Epithelial cell of prostate (primary cell): ENCODE measurements at regions not wholly inside any gene's neighbourhood (a gene's known extent, or its start where the extent isn't known, plus 50 kb on each side); places are given as distances from the start of the nearest gene placed in this dataset.
A peak's percentile ranks its signal among the peaks of the same experiment; 100 is the strongest.

Experiments
- DNase-seq: peaks from one replicate; pipeline ENCODE4 v3.0.0-alpha.2; 2011; ENCODE audit warnings: low read depth, low spot score
- H3K27ac ChIP-seq: fragments of 450-650 bp; 2 replicates; pipeline ENCODE4 v1.5.1; 2017; ENCODE audit warnings: mild to moderate bottlenecking

DNA sequence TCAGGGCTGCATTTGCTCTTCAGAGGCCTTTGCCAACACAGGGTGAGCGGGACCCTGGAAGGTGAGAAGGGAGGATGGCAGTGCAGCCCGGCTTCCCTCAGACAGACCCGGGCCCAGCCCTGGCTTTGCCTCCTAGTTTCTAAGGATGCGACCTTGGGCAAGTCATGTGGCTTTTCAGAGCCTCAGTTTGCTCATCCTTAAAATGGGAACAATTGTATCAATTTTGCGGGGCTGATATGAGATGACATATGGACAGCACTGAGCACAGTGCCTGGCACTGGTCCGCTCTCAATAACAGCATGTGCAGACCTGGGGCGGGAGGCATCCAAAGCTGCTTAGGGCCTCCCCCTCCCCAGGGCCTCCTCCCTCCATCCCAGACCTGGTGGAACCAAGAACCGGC is 74.7 kb upstream of the THY1 start:
- H3K27ac ChIP-seq, result no peak overlapping the region
- no peak for DNase-seq

DNA sequence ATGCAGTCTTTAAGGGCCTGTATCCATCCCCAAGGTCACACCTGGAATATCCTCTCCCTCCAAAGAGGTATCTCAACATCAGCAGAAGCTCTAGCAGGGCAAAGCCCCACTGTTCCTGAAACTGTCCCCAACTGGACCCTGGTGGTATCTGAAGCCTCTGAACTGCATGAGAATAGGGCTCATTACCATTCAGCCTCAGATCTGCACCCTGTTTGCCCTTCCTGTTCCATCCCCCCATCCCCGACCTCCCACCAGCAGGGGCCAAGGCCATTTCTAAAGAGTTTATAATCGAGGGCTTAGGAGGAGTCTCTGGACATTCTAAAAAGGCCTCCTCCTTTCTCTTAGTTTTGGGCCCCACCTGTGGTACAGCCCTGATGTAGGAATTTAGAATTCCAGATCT is 74.0 kb upstream of the THY1 start:
- DNase-seq, result no peak
- H3K27ac ChIP-seq, result no peak overlapping the region

DNA sequence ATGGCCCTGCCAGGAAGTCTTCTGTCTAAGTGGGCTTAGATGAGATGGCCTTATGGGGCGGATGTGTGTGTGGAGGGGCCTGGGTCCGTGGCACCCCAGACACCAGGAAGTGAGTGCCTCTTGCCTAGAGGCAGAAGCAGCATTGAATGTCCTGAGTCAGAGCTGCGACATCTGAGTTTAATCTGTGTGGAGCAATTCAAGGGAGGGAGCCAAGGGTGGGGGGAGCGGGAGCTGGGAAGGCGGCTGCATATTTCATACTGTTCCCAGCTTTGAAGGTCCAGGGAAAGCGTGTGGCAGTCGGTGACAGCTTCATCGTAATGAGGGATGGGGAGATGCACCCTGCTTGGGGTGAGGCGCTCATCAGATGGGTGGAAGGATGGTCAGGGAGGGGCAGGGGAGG is 73.5 kb upstream of the THY1 start:
- H3K27ac ChIP-seq, result no peak overlapping the region
- DNase-seq, result no peak

DNA sequence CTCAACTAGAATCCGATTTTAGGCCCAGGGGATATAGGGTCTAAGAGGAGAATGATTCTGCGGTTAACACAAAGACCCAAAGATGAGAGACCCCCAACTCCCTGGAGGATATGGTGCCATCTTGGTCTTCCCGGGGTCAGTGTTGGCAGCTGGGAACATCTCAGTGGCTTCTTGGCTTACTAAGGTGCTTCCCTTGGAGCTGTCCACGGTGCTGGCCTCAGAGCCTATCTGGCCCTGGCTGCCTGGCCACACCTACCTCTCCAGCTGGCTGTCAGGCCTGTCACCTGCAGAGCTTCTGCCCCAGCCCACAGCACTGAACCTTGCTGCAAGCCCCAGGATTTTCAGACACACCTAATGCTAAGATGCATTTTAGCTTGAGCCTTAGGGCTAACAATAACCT is 70.7 kb upstream of the THY1 start:
- no peak for DNase-seq
- no peak overlapping the region for H3K27ac ChIP-seq

DNA sequence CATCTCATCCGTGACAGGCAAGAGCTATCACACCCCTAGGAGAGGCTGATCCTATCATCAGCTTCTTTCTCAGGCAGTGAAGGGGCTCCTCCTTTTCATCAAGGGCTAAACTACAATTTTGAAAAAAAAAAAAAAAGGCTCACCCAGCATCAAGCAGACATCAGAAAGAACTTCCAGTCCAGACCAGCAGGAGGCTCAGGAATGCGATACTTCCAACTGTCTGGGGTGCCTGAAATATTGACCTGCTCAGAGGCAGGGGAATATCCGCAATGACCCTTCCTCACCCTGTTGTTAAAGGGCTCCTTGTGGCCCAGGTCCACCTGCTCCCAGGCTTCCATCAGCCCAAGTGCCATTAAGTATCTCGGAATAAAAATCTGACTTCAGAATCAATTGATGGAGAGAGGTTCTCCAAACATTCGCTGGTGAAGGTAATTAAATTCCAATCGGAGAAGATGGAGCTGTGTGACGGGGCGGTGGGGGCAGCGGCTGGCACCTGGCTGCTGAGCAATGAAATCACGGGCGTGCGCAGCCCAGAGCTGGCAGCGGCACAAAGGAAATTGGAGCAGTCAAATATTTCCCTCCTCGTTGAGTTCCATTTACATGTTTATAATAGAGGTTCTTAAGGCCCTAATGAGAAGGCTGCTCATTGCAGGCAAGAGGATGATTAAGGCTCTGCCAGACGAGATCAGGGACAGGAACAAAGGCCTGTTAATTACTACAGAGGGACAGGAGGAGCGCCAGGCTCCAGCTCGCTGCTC is 69.0 kb upstream of the THY1 start:
- DNase-seq, result no peak

GRCh38 chr11:119490253-119491006 is 67.5 kb upstream of the THY1 start:
- DNase-seq, result no peak
- H3K27ac ChIP-seq, result no peak overlapping the region

More for the DNA sequence above, 69.0 kb upstream of the THY1 start:
- no peak overlapping the region for H3K27ac ChIP-seq

DNA sequence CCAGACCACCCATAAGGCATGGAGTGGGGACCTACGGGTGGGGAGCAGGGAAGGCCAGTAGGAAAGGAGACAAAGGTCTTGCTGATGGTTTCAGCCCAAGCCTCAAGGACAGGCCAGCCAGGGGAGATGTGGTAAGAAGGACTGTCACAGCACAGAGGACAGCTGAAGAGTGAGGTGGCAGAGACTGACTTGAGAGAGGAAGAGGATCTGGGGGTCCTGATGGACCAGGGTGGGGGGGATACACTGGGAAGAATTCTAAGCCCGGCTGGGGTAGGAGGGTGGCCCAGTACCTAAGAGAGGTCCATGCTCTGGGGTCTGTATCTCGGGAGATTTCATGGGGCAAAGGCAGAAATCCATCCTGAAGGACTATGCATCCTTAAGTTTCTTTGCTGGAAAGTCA is 66.1 kb upstream of the THY1 start:
- no peak for DNase-seq
- H3K27ac ChIP-seq, result no peak overlapping the region

DNA sequence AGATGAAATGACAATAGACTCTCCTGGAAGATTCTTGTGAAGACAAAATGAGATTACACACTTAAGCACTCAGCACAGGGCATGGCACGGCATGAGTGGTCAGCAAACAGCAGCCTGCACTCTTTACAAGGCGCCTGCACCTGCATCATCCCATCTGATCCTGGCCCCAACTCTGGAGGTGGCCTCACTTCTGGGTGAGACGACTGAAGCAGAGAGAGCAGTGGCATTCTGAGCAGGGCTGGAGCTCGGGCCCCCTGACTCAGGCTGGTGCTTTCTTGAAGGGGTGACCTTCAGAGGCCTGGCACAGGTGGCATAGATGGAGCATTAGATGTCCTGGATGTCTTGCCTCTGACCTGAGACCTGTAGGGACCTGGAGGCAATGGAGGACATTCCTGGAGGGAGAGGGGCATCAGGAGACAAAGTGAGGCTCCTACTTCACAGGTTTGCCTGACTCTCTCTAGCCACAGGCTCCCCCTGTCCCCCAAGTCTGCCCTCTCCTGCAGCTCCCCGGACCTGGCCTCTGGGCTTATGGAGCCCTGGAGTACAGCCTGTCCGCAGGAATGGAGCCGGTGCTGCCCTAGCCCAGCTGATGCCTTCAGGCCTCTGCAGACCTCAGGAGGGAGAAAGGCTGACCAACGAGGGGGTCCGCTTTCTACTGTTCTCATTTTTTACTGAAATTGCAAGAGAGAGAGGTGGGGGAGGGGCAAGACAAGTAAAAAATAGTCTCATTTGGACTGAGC is 65.5 kb upstream of the THY1 start:
- DNase-seq, result no peak

DNA sequence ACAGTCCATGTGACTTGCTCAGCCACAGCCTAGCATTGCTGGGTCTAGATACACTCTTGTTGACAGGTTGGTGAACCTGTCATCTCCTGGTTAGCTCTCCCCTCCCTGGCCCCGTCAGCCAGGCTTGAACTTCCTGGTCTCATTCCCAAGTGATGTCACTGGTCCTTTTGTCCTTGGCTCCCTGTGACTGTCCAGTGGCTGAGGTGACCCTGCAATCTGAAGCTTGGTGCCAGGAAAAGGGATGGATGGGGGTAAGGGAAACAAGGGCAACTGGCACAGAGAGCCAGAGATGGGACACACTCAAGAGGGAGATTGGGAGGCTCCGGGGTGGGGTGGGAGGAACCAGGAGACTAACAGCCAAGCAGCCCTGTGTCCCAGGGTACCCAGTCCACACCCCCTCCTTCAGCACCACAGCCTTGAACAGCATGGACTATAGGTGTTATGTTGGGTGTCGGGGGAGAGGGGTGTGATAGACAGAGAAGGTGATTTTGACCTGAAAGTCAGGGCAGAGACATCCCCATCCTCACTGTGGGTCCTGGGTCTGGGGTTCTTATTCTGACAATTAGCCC is 63.8 kb upstream of the THY1 start:
- no peak for DNase-seq
- no peak overlapping the region for H3K27ac ChIP-seq

More for the DNA sequence above, 65.5 kb upstream of the THY1 start:
- no peak overlapping the region for H3K27ac ChIP-seq

- no peak overlapping the region for H3K27ac ChIP-seq
- no peak for DNase-seq
Measured at GRCh38 chr11:119486016-119486415, 63.0 kb upstream of the THY1 start.

- no peak for DNase-seq
Measured at GRCh38 chr11:119484741-119485605, 62.0 kb upstream of the THY1 start.

DNA sequence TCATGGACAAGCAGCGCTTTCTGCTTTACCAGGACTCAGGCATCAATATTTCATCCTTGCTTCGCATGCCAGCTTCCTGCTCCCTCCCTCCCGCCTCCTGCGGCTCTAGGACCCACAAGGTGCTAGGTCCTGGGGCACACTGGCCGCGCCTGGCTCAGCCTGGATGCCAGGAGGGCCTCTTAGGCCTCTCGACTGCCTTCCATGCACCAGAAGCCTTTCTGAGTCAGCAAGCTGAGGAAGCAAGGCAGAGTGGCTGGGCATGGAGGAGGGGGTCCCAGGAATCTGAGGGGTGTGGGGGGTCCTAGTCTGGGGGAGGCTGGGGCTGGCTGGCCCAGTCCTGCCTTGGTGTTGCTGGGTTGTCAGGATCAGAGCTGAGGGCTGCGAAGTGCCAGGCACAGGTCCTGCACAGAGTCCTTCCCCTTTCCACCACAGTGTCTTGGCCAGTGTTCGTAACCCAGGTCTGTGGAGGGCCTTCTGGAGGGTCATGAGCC is 61.0 kb upstream of the THY1 start:
- no peak overlapping the region for H3K27ac ChIP-seq
- no peak for DNase-seq

More at GRCh38 chr11:119484741-119485605, 62.0 kb upstream of the THY1 start:
- no peak overlapping the region for H3K27ac ChIP-seq

GRCh38 chr11:119483341-119483880 is 60.4 kb upstream of the THY1 start:
- DNase-seq, result no peak
- no peak overlapping the region for H3K27ac ChIP-seq

DNA sequence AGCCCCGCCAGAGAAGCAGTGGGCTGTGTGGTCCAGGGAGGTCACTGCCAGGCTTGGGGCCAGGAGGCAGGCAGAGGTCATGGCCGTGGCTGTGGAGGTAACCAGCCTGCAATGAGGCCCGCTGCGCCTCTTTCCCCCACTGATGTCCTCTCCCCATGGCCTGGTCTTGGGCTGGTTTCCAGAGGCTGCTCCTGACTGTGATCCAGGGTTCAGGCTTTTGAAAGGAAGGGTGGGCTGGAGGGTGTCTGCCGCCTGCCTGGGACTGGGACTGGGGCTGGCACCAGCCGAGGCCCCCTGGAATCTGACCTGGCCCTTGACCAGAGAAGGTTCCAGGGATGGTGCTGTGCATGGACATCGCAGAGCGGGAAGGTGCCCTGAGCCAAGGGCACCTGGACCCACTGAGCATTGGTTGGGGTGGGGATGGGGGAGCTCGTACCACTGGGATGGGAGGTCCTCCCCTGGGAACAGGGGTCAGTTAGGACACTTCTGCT is 59.6 kb upstream of the THY1 start:
- no peak overlapping the region for H3K27ac ChIP-seq
- no peak for DNase-seq

DNA sequence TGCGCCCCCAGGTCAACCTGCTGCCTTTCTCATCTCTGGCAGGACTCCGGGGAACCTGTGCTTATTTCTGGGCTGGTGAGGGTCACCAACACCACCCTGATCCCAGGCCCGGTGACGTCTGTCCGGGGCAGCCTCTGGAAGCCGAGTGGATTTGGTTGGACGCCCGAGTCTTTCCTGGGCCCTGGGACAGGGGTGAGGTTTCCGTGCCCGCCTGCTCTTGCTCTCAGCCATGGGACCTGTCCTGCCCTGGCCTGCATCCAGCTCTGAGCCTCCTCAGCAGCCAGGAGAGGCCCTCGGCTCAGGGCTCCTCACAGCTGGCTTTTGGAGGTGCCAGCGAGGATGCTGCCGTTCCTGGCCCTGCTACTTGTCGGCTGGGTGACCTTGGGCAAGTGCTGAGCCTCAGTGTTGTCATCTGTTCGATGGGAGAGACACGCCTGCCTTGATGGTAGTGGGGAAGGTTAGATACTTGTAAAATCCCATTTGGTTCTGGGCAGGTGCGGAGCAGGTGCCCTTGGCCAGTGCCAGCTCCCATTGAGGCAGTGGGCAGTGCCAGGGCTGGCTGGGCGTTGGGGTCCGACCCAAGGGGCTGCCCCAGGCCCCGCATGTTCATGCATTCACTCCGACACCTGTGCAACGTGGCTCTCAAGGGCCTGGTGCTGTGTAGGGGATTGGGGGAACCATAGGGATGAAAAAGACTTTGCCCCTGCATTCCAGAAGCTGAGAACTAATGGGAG is 58.9 kb upstream of the THY1 start:
- H3K27ac ChIP-seq, result no peak overlapping the region

DNA sequence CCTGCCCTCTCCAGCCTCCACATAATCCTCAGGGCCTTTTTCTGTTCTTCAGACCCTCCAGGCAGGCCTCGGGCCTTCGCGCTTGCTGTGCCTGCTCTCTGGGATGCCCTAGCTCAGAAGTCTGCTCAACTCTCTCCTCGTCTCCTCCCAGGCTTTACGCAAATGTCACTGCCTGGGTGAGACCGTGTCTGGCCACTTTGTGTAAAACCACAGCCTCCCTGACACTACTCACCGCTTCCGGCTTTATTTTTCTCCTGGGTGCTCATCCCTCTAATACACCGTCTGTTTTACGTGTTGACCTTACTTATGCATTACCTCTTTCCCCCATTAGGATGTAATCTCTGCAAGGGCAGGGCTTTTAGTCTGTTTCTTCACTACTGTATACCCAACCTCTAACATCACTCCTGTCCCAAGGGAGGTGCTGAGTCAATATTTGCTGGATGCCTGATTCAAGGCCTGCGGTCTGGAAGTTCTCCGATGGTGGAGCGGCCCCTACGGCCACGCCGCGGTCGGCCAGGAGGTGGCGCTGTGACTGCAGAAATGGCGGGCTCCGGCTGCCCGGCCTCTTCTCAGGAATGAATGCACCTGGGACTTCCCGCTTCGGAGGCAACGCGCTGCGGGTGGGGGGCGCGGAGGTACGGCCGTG is 58.2 kb upstream of the THY1 start:
- no peak overlapping the region for H3K27ac ChIP-seq
- peak; percentile 84 for DNase-seq

More for the DNA sequence above, 58.9 kb upstream of the THY1 start:
- DNase-seq, result no peak

GRCh38 chr11:119480380-119481020 is 57.5 kb upstream of the THY1 start:
- DNase-seq, result no peak

More at GRCh38 chr11:119480380-119481020, 57.5 kb upstream of the THY1 start:
- H3K27ac ChIP-seq, result no peak overlapping the region
